GM12891 (cell line): ENCODE measurements at regions not wholly inside any gene's neighbourhood (a gene's known extent, or its start where the extent isn't known, plus 50 kb on each side); places are given as distances from the start of the nearest gene placed in this dataset.

Experiments used
- PAX5 ChIP-seq: IDR thresholded peaks from 2 replicates; pipeline ENCODE4 v1.6.1; 2011; ENCODE audit warnings: low read length, moderate library complexity, mild to moderate bottlenecking; ENCODE audit not compliant: insufficient read depth, severe bottlenecking
- POLR2A ChIP-seq: IDR thresholded peaks from 2 replicates; pipeline ENCODE4 v1.6.1; 2011; ENCODE audit warnings: low read depth, low read length, control low read depth
- SPI1 ChIP-seq: IDR thresholded peaks from 2 replicates; pipeline ENCODE4 v1.6.1; 2011; ENCODE audit warnings: low read depth, low read length, control low read depth

- TF ChIP-seq PAX5: no peak
- no peak for TF ChIP-seq SPI1
- TF ChIP-seq POLR2A: no peak
These were observed 218.4 kb downstream of the STIM2 start for GRCh38 chr4:27078934-27079455.
